T-helper 17 cell (primary cell): ENCODE measurements at regions not wholly inside any gene's neighbourhood (a gene's known extent, or its start where the extent isn't known, plus 50 kb on each side); places are given as distances from the start of the nearest gene placed in this dataset.
"Not testable (repeated sequence)": the region's sequence is repeated elsewhere in the genome, so short reads cannot be mapped to it uniquely, and the experiment has no call there.

Source experiments
- ATAC-seq: fragments of 150-1000 bp; cut with Tn5 transposase; 2 replicates; pipeline ENCODE4 v1.10.0; 2021; ENCODE audit warnings: mild to moderate bottlenecking, moderate library complexity
- DNase-seq, 3 donors: peaks; one replicate each; pipeline versions ENCODE4 v3.0.0 to v3.0.0-alpha.2; 2020 to 2021
- H3K9me3 ChIP-seq: one replicate; pipeline ENCODE4 v1.7.0; 2013; ENCODE audit warnings: low read length, mild to moderate bottlenecking; ENCODE audit not compliant: control insufficient read depth, poor library complexity, severe bottlenecking
- H3K27ac Mint-ChIP-seq: one replicate; pipeline ENCODE4 v1.8.0; 2022; ENCODE audit warnings: mild to moderate bottlenecking, moderate library complexity, mixed read lengths
- H3K27me3 Mint-ChIP-seq: one replicate; pipeline ENCODE4 v1.8.0; 2022; ENCODE audit warnings: mixed read lengths
- H3K36me3 Mint-ChIP-seq: one replicate; pipeline ENCODE4 v1.8.0; 2022; ENCODE audit warnings: low read depth, mixed read lengths
- H3K4me1 Mint-ChIP-seq: one replicate; pipeline ENCODE4 v1.8.0; 2022; ENCODE audit warnings: mild to moderate bottlenecking, mixed read lengths
- H3K4me3 Mint-ChIP-seq: one replicate; pipeline ENCODE4 v1.8.0; 2022; ENCODE audit warnings: mild to moderate bottlenecking, moderate library complexity, mixed read lengths

DNA sequence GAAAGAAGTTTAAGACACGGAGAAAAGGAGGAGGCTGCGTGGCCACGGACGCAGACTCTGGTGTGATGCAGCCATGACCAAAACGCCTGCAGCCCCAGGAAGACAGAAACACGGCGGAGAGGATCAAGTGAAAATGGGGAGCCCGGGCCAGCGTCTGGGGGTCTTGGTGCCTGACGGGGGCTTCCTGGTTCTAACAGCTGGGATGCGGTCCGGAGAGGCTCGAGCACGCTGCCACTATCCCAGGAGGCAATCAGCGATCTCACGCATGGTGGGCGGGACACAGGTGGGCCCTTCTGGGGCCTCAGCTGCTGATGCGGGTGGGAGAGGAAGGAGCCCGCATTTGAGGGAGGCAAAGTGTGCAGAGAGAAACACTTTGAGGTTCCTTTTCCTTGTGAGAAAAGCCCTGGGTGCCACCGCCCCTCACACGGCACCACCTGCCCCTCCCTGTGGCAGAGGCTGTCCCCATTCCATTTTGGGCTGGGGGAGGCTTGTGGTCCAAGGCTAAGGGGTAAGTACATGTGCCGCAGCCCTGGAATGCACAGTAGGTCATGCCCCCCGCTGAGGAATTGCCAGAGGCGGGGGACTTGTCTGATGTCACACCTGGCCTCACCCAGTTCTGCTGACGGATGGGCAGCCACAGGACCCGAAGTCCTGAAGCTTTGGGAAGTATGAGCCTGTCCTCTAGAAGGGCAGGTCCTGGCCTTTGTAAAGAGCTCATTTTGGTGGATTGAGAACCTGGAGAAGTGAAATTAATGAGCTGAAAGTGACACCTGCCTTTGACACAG lies 121.7 kb upstream of the ZNF469 start:
- not testable (repeated sequence) for DNase-seq, H3K4me1 Mint-ChIP-seq, H3K9me3 ChIP-seq, H3K36me3 Mint-ChIP-seq, H3K4me3 Mint-ChIP-seq, H3K27ac Mint-ChIP-seq, ATAC-seq
- H3K27me3 Mint-ChIP-seq: peaks cover 54% of the 10 kb centered on the region

DNA sequence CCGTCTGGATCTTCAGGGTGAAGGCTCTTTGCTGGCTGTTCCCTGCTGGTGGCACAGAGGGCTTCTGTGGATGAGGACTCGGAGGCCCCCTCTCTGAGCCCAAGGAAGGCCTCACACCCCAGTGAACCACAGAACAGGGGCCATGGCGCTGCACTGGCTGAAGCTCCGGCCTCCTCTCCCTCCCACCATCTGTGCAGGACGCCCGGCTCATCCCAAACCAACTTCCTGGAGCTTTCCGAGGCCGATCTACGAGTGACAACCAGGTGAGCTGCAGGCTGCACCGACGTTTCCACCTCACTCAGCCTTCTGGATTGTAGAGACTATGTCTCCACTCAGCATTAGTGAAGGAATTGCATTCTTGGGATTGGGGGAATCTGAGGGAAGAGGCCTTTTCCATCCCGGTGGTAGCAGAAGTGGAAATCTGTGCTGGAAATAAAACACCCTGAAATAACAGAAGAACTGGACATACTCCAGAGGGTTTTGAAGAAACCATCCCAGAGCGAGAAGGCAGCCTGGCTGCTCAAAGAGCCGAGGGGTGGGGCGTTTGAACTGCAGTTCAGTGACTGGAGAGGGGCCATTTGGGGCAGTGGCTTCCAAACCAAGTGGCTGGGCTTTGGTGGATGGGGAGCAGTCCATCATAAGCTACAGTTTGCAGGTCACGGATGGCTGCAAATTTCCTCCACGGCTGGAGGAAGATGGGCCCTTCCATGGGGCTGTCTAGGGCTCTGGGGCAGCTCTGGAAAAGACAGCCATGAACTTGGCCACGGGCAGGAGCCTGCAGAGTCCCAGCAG lies 120.7 kb upstream of the ZNF469 start:
- not testable (repeated sequence) for H3K4me1 Mint-ChIP-seq, H3K9me3 ChIP-seq, H3K36me3 Mint-ChIP-seq, DNase-seq, H3K4me3 Mint-ChIP-seq, H3K27ac Mint-ChIP-seq, ATAC-seq
- peaks cover 56% of the 10 kb centered on the region for H3K27me3 Mint-ChIP-seq

DNA sequence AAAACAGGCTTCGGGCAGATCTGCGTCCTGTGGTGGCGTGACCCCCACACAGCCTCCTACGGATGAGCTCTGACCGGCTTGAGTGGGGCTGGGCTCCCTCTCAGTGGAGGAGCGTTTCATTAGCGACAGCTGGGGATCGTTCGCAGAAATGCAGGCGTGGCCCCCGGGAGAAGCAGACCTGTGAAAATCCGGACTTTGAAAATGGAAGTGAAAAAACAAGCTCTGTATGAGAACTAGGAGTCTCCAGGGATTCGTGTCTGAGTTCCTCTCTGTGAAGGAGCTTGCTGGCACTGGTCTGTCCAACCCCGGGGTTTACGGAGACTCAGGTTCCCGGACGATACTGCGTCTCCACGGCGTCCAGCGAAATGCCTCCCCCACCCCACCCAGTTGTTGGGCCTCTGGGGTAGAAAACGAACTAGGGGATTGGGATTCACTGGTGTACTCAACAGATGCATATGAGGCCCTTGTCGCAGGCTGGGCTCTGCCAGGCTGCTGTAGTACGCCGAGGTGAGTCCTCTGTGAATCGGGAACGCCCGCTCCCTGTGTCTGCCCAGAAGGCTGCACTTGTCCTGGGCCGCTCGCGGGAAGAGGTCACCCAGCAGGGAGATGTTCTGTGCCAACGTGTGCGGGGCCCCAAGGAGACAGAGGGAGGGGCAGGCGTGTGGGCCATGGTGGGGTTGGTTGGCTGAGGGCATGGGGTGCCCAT lies 119.7 kb upstream of the ZNF469 start:
- not testable (repeated sequence) for H3K27ac Mint-ChIP-seq, H3K36me3 Mint-ChIP-seq, ATAC-seq, H3K4me1 Mint-ChIP-seq, H3K9me3 ChIP-seq, DNase-seq
- Mint-ChIP-seq H3K4me3 (peak overlapping the region; percentile 52), H3K27me3 (peaks cover 46% of the 10 kb centered on the region)

DNA sequence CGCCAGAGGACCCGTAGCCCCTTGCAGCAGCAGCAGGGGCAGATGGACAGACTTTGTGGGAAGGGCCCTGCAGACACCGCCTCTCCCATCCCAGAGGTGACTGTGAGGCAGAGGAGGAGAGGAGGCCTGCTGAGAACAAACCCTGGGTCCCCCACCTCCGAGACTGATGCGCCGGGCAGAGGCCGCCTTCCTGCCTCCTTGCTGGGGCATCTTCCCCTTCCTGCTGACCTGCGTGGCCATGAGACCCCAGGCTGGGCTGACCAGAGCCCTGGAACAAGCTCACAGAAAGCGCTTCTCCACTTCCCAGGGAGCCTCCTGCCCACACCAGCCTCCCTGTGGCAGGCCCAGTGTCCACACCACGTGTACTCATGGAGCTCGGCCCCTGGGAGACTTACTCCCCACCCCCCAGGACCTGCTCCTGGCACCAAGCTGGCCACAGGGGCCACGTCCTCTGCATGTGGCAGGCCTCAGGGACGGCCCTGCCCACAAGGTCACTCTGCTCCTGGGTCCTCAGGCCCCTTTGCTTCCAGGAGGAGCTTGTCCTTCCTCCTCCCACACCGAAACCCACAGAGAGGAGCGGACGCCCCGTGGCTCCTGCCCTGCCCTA lies 119.0 kb upstream of the ZNF469 start:
- not testable (repeated sequence) for DNase-seq, H3K36me3 Mint-ChIP-seq, H3K4me3 Mint-ChIP-seq, H3K4me1 Mint-ChIP-seq, ATAC-seq, H3K9me3 ChIP-seq, H3K27ac Mint-ChIP-seq
- peaks cover 47% of the 10 kb centered on the region for H3K27me3 Mint-ChIP-seq

DNA sequence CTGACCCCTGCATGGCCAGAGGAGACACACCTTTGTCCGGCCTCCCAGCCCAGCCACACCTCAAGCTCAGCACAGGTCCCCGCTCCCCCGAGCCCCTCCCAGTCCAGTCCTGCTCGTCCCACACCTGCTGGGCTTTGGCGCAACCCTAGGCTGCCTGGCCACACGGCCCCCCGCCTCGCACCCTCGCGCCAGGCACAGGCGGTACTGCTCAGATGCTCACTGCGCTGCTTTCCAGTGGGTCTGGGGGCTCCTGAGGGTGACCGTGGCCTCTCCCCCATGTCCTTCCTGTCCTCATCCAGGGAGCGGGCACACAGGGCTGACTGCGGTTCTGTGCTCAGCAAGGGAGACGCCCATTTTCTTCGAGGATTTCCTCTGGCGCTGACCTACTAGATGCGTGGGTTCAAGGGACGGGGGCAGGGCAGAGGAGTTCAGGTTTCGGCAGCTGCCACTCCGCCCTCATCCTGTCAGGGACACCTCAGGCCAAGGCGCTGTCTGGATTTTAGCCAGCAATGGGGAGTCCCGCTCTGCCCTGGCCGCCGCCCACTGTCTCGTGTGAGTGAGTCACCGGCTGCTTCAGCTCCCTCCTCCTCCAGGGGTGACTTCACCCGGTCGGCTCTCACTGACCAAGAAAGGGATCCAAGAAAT lies 118.0 kb upstream of the ZNF469 start:
- peaks cover 48% of the 10 kb centered on the region for H3K27me3 Mint-ChIP-seq
- peak in 1 of 3 donors; percentile 19 for DNase-seq
- H3K4me1 Mint-ChIP-seq: peaks cover 4% of the 10 kb centered on the region
- H3K4me3 Mint-ChIP-seq: no peak overlapping the region
- H3K9me3 ChIP-seq: no peaks in the 10 kb centered on the region
- peak; percentile 74 for ATAC-seq
- H3K27ac Mint-ChIP-seq: no peak overlapping the region
- peaks cover 3% of the 10 kb centered on the region for H3K36me3 Mint-ChIP-seq

DNA sequence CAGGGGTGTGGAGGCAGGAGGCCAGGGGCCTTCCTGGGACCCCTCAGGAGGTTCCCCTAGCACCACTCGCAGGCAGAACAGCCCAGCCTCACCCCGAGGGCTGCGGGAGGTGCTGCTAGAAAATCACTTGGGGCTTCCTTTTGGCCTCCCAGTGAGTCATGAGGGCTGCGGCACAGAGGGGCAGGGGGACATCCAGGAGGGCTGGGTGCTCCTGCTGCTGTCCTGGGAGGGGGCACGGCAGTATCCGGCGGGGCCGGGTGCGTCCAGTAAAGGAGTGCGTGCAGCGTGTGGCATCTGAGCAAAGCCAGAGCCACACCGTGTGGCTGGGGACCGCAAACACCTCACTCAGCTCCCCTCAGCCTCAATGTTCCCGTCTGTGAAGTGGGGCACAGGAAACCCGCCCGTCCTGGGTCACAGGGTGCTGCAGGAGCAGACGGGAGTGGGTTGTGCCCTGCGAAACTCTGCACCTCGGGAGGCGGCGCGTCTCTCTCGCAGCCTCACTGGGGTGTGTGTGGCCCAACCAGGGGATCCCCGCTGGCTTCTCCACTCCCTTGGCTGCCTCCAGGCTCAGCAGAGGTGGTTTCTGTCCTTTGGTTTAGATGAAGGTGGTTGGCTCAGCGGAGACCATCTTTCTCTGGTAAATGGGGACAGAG lies 117.3 kb upstream of the ZNF469 start:
- not testable (repeated sequence) for H3K27ac Mint-ChIP-seq, H3K9me3 ChIP-seq, H3K4me3 Mint-ChIP-seq, H3K36me3 Mint-ChIP-seq, H3K4me1 Mint-ChIP-seq
- DNase-seq (peak in 2 of 3 donors; percentile 11 to 18), ATAC-seq (peak; percentile 79)
- peaks cover 42% of the 10 kb centered on the region for H3K27me3 Mint-ChIP-seq

DNA sequence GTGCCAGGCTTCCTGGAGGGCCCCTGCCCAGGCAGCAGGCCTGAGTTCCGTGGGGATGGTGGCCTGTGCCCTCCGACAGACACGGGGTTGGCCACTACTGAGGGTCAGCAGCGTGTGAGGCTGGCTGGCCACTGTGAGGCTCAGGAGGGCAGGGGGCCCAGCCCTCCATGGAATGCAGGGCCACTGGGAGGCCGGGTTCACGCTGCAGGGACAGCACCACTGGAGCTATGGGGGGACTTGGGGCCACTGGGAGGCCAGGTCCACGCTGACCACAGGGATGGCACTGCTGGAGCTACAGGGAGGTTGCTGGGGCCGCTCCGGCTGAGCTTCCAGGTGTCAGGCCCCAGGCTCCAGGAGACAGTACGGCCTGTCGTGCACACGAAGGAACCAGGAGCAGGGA lies 116.7 kb upstream of the ZNF469 start:
- peak overlapping the region; percentile 9 for H3K4me3 Mint-ChIP-seq
- not testable (repeated sequence) for DNase-seq, H3K4me1 Mint-ChIP-seq, H3K36me3 Mint-ChIP-seq, H3K27ac Mint-ChIP-seq, H3K9me3 ChIP-seq, ATAC-seq
- peaks cover 42% of the 10 kb centered on the region for H3K27me3 Mint-ChIP-seq

DNA sequence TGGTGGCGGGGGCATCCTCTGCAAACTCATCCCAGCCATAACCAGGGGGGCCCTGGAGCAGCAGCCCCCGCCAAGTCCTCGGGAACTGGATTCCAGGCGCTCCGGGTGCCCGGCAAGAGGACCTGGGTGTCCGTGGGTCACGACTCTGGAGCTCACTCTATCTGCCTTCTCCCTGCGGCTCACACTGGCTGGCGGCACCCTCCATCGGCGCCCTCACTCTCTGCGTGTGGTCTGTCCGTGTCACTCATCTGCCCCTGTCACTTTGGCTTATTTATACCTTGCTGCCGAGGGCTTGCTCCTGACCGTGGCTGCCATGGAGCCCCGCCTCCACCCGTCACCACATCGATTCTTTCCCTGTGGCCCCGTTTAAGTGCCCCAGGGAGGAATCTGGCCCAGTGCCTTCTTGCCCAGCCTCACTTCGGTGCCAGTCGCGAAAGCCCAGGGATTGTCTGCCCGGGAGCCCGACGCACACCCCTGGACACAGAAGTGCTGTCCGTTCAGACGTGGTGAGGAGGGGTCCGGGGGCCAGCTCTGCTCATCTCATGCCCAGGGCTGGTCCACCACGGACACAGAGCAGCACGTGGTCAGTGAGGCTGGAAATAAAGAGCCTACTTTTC lies 115.7 kb upstream of the ZNF469 start:
- not testable (repeated sequence) for ATAC-seq, H3K4me3 Mint-ChIP-seq, H3K36me3 Mint-ChIP-seq, H3K27ac Mint-ChIP-seq, H3K4me1 Mint-ChIP-seq, DNase-seq, H3K9me3 ChIP-seq
- peaks cover 42% of the 10 kb centered on the region for H3K27me3 Mint-ChIP-seq

DNA sequence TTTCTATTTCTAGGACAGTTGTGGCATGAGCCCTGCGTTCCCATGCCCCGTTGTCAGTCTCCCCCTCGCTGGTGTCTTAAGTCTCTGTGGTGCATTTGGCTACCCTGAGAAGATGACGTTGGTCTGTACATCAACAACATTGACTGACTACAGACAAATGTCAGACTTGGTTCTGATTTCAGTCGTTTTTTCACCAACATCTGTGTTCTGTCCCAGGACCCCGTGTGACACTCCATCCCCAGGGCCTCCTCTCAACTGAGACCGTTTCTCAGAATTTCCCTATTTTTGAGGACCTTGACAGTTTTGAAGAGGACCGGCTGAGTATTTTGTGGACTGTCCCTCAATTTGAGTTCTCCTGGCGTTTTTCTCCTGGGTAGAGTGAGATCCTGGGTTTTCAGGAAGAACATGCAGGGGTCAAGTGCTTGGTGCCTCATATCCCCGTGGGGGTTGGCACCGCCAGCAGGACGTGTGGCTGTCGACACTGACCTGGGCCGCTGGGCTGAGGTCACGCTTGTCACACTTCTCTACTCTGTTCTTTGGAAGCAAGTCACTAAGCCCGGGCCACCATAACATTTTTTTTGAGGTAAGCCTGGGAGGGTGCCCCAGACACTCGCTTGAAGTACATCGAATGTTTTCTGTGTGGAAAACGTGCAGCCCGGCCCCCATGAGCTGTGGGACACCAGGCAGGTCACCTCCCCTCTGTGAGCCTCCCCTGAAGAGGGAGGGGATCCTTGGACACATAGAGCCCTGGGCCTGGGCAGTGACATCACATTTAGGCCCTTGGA lies 114.4 kb upstream of the ZNF469 start:
- not testable (repeated sequence) for H3K4me1 Mint-ChIP-seq, H3K4me3 Mint-ChIP-seq, DNase-seq, ATAC-seq, H3K9me3 ChIP-seq, H3K36me3 Mint-ChIP-seq, H3K27ac Mint-ChIP-seq
- peaks cover 36% of the 10 kb centered on the region for H3K27me3 Mint-ChIP-seq

DNA sequence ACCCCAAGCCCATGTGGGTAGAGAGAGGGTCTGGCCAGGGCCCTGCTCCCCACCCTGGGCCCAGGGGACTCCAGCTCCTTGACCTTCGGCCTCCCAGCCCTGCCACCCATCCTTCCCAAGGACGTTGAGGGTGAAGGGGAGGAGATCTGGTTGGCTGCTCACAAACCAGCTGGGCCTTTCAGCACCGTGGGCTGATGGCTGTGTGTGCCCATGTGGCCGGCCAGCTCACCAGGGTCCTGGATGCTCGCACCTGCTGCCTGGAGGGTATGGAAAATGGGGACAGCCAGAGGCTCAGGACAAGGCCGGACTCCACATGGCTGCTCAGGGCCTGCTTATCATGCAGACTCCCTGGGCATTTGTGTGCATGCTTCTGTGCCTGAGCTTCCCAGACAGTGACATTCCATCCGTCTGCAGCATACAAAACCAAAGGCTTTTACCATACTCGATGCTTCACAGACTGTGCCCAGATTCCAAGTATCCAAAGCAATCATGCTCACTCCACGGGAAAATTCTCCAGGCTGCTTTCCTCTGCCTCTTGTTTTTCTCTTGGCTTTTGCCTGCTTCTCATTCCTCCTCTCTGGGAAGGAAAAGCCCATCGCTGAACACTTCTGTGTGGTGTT lies 112.5 kb upstream of the ZNF469 start:
- not testable (repeated sequence) for H3K27ac Mint-ChIP-seq, ATAC-seq, H3K4me3 Mint-ChIP-seq, DNase-seq, H3K9me3 ChIP-seq, H3K36me3 Mint-ChIP-seq, H3K4me1 Mint-ChIP-seq
- peaks cover 27% of the 10 kb centered on the region for H3K27me3 Mint-ChIP-seq

DNA sequence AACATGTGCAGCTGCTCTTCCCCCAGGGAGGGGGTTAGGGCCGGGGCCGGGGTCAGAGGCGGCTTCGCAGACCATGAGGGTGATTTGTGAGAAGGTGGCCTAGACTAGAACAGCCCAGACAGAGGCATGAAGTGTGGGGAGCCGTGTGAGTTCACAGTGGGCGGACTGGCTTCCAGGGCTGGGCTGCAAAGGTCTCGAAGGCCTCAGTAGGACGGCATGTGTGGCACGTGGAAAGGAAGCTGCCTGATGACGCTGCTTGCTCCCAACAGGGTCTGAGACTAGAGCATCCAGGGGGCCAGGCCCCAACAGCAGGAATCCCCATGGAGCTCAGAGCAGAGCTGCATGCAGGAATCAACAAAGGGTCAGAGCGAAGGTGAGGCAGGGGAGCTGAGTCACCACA lies 111.5 kb upstream of the ZNF469 start:
- not testable (repeated sequence) for DNase-seq, H3K4me1 Mint-ChIP-seq, H3K4me3 Mint-ChIP-seq, H3K36me3 Mint-ChIP-seq, H3K9me3 ChIP-seq, H3K27ac Mint-ChIP-seq, ATAC-seq
- peaks cover 20% of the 10 kb centered on the region for H3K27me3 Mint-ChIP-seq
